HG02852 (cell line): ENCODE measurements at regions not wholly inside any gene's neighbourhood (a gene's known extent, or its start where the extent isn't known, plus 50 kb on each side); places are given as distances from the start of the nearest gene placed in this dataset.

Experiments used
- ATAC-seq: cut with Tn5 transposase; IDR thresholded peaks from one replicate; pipeline ENCODE4 v1.9.1; 2021; ENCODE audit warnings: mild to moderate bottlenecking, moderate library complexity; ENCODE audit not compliant: unreplicated experiment

DNA sequence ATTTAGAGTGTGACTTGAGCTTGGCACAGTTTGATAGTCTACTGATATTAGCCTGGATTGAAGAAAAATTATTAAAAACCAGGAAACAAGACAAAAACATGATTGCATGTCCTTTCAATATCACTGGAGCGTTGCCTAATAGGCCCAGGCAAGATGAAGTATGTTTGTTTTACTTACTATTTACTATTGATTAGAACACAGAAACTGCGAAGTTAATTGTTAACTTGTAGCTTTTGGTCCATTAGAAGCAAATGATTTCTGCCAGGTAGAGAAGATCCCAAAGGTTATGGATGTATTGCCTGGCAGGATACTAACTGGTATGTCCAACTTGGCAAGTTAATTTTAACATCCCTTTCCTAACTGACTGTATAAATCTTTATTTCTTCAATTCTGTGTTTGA is 268.9 kb downstream of the ETNK1 start:
- ATAC-seq, result no peak

DNA sequence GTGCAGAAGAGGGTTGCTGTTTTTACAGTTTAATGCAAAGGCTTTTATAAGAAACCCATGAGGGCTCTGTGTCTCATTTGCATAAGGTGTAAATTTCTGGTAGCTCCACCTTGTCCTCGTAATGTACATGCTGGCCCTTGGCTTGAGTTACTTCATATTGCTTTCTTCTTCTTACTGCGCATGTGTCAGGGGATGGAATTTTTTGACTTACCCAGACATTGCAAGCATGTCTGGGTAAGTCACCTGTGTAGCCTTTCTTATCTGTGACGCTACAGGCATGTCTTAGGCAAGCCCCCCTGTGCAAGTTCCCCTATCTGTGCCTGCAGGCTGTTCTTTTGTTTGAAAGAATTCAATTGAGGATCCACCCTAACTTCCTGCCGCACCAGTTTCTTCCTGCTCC is 274.2 kb downstream of the ETNK1 start:
- no peak for ATAC-seq

DNA sequence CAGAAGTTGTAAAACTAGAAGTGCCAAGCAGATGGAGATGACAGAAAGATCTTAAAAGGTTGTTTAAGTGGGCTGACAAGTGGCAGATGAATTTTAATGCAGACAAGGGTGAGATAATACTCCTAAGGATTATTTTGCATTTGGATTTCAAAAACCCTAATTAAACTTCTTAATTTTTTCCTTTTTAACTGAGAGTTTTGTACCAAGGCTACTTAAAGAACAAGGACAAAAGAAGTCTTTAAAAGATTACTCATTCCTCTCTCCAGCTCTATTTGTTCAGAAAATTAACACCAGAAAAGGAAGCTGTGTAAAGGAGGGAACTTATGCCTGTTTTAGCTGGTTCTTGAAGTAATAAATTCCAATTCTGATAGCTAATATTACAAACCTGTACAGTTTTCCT is 275.4 kb downstream of the ETNK1 start:
- ATAC-seq, result no peak

DNA sequence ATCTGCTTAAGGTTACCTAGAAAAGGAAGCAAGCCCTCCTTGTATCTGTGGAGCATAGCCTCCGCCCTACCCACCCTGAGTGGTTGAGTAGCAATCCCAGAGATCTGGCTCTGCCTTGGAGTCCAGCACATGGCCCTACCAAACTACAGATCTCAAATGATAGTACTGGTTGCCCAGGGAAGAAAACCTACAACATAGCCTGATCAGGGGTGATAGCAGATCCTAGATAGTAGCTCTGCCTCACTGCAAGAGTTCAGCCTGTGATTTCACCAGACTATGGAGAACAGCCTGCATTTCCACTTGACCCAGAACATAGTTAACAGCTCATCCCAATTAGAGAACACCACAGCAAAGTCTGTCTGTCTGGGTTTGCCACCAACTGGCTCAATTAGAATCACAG is 279.5 kb downstream of the ETNK1 start:
- ATAC-seq, result no peak

DNA sequence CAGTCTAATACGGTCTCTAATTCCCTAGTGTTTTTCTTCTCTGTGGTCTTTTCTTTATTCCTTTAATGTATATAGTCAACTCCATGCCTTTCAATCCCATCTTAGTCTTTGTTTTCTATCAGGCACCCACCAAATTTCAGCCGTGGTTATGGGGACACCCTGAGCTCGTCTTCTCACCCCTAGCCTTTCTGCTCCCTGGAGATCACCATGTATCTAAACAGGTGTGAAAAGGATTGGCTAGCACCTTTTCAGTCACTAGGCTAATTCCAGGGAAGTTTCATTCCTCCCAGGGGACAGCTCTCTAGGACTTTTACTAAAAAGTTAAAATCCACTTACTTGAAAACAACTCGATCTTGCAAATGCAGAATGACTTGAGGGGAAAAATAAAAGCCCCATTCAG is 291.3 kb downstream of the ETNK1 start:
- ATAC-seq, result no peak

DNA sequence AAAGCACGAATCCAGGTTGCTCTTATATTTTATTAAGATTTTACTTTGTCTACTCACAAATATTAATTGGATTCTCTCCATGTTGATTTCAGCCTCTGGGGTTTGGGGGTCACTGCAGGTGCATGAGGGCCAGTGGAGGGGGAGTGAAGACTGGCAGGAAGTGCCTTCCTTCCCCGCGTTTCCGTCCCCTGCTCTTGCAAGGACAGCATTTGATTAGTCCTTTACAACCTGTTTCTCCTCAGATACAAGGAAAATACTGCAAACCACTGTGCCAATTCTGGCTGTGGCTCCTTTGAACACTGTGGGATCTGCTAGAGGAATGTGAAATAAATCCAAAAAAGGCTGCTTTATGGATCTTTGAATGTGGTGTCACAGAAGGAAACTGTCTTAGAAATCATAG is 291.8 kb downstream of the ETNK1 start:
- ATAC-seq, result no peak

DNA sequence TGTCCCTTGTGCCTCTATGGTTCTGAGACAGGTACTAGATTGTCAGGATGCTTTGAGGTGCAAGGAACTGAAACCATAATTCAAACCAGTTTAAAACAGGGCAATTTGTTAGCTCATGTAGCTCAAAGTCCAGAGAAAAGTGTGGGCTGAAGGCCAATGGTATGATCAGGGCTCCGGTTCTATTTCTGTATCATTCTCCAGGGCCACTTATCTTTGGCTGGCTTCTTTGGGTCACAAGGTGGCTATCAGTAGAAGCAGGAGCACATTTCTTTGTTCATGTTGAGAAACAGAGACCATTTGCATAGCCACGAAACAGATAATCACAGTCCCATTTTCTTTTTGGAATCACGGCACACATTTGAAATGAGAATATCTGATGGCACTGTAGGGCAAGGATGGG is 294.9 kb downstream of the ETNK1 start:
- no peak for ATAC-seq

DNA sequence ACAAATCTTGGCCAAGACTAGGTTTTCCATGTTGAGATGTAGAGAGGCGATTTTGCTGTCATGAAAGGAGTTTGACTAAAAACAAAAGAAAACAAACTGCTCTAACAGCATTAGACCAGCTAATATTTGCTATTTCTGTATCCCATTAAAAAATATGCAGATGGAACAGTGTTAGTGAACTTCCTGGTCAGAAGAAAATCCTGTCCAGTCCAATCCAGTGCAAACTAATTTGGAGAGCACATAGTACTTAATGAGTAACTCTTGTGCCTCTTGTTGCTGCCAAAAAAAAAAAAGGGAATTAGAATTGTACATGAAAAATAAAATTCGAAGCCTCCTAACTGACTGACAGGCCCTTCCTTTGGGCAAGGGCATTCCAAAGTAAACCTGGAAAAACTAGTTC is 298.8 kb downstream of the ETNK1 start:
- no peak for ATAC-seq

DNA sequence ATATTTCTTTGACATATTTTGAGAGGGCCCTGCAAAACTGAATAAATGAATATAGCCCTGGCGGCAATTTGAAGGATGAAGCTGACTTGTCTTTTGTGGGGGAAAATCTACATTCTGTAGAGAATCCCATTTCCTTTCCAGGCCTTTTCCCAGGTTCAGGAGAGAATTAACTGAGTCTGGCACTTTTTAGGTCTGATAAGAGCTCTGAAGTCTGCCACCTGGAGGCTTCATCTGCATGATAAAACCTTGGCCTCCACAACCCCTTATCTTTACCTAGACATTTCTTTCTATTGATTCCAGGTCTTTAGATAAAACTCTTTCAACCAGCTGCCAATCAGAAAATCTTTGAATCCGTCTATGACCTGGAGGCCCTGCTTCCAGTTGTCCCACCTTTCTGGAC is 299.4 kb downstream of the ETNK1 start:
- no peak for ATAC-seq

DNA sequence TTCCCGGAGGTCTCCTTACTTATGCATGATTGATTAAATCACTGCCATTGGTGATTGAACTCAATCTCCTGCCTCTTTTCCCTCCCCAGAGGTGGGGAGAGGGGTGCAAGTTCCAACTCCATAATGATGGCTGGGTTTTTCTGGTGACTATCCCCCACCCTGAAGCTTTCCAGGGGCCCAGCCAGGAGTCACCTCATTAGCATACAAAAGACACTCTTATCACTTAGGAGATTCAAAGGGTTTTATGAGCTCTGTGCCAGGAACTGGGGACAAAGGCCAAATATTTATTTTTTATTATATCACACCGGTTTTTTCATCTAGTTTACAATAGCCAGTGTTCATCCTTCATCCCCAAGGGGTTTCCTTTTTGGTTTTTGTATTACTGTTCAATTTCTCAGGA is 300.7 kb downstream of the ETNK1 start:
- no peak for ATAC-seq

DNA sequence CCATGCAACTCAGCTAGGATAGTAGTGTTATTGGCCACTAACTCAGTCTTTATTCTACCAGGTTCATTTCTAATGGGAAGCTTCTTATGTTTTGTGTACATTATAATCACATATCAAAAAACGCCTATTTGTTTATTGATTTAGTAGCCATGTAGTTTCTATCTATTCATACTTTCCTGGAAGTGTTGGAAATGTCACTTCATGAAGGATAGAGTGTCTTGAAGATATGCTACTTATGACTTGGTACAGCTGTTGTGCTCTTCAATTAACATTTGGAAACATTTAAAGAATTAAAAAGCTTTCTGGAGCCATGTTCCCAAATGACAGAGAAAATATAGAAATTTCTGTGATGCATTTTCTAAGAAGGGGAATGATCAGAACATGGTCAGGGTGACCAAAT is 307.5 kb downstream of the ETNK1 start:
- ATAC-seq, result no peak

DNA sequence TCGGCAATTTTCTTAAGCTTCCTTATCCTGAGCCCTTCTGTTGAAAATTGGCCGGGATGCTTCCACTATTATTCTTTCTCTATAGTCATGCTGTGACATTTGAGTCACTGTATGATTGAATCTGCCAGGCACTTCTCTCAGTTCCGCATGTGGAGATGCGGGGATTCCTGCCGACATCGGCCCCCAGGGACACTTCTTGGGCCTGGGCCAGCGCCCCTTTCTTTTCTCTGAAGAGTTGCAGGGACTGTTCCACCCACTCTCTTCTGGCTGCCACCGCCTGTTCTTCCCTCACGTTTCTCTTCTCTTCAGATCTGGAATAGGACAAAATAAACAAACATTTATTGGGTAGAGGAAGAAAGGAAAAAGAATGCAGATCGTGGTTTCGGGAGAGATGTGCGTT is 310.1 kb downstream of the ETNK1 start:
- no peak for ATAC-seq

DNA sequence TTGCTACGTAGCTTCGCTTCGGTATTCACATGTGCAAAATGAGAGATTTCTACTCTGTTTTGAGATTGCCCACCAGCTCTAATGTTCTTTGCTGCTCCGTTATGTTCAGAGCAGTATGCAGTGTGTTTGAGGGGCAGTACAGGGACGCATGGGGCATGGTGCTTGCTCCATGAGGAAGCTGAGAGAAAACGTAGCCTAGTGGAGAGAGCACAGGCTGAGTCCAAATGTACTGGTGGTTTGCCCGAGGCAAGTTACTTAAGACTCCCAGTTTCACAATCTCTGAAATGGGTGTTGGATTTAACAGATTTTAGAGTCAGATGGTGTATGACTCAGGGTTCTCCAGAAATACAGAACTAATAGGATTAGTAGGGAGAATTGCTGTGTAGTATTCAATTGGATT is 310.5 kb downstream of the ETNK1 start:
- no peak for ATAC-seq

DNA sequence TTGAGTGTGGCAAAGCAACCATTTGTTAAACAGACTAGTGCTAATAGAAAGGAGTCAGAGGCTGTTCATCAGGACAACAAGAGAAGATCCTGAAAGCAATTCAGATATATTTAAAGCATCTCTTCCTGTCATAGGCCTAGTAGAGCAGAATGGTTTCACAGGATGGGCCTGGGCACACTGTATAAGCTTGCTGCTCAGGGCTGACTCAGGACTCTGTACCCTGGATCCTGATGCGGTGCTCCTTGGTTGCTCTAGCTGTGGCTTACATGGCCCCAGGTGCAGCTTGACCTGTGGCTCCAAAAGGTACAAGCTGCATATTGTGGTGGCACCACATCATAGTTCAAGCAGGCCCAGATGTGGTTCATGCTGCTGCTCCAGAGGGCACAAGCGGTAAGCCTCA is 313.4 kb downstream of the ETNK1 start:
- no peak for ATAC-seq

DNA sequence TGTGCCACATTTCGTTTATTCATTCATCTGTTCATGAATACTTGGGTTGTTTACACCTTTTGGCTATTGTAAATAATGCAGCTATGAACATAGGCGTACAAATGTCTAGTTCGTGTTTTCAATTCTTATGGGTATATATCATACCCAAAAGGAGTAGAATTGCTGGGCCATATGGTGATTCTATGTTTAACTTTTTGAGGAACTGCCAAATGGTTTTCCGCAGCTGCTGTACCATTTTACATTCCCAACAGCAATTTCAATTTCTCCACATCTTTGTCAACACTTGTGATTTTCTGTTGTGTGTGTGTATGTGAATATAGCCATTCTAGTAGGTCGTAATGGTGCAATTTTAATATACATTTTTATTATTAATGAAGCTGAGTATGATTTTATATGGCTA is 326.2 kb downstream of the ETNK1 start:
- no peak for ATAC-seq

DNA sequence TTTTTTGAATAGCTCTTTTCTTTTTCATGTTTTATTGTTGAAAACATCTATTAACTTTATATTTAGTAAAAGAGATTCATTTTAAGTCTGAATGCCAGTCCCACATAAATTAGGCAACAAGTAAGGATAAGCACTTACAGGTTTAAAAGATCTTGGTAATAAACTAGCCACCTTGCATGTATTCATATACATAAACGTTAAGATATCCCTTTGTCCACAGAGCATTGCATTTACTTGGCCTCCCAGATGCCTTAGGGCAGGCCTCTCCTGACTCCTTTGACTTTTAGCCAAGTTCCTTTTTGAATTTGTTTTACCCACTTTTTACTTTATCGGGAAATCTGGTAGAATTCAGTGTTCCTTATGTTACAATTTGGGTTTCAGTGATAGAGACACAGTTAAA is 331.7 kb downstream of the ETNK1 start:
- ATAC-seq, result no peak

DNA sequence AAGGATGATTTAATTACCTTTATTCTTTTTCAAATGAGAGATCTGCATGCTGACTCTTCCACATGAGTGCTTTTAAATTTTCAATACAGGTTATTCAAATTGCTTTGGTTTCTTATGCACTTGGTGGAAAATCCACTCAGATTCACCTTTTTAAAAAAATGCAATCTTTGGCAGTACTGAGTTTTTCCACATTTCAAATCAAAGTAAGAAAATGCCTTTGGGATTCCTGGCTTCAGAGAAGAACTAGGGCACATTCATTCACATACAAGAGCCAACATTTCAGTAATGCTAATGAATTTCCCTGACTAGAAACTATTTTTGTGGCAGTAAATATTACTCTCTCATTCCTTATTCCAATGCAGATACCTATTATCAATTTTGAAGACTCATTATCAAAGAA is 342.2 kb downstream of the ETNK1 start:
- ATAC-seq, result no peak

DNA sequence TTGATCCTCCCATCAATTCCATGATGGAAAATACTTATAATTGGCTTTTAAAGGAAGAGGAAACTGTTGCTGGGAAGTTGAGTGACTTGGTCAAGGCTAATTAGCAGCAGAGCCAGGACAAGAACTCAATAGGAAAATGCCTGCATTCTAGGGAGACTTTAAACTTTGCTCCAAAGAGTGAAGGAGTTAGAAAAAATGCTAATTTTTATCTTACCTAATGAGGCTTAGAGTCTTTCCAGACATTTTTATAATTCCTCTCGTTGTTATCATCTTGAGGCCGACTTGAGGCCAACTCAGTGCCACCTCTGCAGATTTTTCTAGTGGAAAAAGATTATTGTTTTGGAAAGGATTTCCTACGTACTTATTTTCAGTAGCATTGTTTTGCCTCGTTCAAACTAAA is 344.6 kb downstream of the ETNK1 start:
- ATAC-seq, result no peak

DNA sequence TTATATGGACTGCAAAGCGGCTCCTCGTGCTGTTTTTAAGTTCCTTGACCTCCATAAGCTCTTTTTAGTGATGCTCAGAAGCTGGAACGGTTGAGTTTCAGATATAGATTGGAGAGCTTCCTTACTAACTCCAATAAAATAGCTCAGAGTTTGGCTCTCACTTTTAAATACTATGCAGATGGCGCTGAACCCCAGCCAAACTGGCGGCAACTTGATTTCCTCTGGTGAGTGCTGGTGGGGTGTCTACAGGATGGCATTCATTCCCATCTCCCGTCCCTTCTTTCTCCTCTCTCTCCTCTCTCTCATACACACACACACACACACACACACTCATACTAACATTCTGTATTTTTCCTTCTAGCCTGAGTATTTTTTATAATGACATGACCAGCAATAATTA is 346.3 kb downstream of the ETNK1 start:
- no peak for ATAC-seq

DNA sequence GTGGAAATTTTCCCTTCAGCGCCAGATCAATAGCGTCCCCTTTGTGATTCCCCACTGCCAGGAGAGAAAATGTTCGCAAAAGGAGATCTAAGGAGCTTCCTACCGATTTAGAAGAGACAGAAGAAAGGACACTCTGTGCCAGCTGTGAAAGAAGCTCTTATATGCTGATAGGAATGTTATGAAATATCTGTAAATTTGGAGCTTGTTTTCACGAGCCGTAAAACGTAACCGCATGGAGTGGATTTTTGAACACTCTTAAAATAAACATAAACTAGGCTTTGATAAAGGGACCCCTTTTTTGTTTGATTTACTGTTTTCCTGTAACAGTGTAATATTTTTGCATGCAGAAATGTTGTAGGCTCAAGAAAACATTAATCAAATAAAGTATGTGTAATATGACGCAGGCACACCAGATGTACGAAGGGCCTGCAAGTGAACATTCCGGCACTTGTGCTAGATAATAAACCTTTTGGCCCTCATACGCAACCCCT is 346.8 kb downstream of the ETNK1 start:
- ATAC-seq, result no peak

DNA sequence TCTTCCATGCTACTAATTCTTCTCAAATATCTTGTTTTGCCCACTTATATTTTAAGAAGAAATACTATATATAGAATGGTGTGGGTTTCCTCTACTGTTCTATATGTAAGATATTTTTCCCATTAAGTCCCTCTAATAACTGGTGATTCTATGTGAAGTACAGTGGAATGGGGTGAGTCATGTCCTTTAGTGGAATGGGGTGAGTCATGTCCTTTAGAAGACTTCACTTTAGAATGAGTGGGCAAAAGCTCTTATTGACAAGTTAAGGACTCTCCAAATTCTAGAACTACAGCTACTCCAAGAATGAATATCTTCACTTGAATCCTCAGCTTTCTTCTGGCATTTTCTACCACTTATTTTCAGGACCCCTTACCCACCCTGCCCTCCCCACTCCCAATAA is 349.9 kb downstream of the ETNK1 start:
- no peak for ATAC-seq

DNA sequence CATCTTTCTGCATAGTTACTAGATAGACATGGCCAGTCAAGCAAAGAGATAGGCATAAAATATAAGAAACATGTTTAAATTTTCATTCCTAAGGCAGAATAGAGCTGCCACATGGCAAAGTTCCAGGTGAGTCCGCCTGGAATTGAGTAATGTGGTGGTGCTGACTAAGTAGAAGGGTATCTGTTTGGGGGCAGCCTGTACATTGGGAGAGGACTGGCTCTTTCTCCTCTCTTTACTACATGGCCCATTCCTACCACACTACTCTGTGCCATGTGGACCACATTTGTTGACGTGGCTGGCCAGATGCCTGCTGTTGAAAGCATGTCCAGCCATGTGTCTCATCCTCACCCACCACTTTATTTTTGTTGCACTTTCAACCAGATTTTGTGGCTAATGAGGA is 354.0 kb downstream of the ETNK1 start:
- no peak for ATAC-seq

DNA sequence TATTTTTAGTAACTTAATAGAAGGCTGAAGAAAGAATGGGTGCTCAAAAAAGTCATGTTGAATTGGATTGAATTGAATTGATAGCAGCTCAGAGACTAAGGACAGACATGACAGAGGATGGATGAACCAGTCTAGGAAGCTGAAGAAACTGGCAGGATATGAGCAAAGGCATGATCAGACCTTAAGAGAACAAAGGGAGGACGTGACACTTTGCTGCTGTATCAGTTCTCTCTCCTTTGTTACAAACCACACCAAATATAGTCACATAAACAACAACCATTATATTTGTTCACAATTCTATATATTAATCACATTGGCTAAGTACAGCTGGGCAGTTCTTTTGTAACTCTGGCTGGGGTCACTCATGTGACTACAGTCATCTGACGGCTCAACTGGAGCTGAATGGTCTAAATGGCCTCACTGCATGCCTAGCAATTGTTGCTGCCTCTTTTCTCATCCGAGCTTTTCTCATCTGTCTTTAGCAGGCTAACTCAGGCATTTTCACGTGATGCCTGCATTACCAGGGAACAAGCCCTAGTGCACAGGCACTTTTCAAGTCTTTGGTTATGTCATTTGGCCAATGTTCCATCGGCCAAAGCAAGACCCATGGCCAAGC is 355.0 kb downstream of the ETNK1 start:
- no peak for ATAC-seq

DNA sequence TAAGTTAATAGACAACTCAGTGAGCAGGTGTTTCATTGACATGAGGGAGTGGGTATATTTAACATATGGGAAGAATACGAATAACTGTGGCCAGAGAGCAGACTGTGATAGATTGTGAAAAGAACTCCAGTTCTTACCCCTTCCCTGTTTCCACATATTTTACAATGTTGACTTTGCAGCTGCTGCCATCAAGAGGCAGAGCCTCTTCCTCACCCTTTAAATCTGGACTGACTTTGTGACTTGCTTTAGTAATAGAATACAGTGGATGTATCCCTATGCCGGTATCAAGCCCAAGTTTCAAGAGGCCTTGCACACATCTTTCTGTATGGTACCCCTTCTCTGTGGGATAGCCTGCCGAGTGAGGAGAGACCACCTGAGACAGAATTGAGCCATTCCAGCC is 356.7 kb downstream of the ETNK1 start:
- no peak for ATAC-seq
